ENCODE measurements at regions not wholly inside any gene's neighbourhood (a gene's known extent, or its start where the extent isn't known, plus 50 kb on each side); places are given as distances from the start of the nearest gene placed in this dataset.

DNA sequence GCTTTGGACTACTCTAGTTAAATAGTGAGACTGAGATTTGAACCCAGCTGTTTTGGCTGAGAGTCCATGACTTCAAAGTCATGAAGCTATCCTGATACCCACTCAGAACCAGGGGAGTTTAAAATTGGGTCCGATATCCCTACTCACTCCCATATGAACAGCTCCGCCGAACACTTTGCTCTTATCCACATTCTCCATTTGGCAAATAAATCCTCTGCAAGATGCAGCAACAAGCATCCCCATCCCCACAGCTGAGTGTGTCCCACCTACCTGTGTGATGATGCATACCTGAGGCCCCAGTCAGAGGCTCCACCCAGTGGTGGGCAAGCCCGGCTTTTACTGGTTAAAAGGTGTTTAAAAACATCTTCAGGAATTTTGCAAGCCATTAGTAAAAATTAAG lies 108.3 kb upstream of the SLC24A3 start (continued):
- TF ChIP-seq CEBPG (CRISPR knock-in tag; IDR thresholded peaks at IDR 0.05) (no peak), CEBPG (tag; conservative IDR thresholded peaks at IDR 0.05 in 1 of 2, IDR thresholded peaks at IDR 0.05 in 1 of 2) (no peak), TAF9B (IDR thresholded peaks at IDR 0.05; ENCODE audit: partially characterized antibody) (no peak), NFRKB (IDR thresholded peaks at IDR 0.05; ENCODE audit: low read depth) (no peak)

DNA sequence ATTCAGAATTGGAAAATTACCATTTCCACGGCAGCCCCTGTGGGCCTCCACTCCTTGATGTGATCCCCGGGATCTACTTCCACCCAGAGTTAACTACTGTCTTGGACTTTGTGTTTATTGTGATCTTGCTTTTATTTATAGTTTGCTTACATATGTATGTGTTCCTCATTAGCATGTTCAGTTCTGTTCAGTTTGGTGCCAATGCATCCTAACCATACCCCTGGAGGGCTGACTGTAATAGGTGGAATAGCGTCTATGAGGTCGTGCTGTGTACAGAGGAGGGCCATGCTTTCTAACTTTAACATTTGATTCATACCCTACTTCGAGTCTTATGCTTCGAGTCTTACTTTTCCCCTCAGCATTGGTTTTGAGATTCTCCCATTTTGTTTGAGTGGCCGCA lies 104.3 kb upstream of the SLC24A3 start:
- FAIRE-seq (no peak), ATAC-seq (no peak), DNase-seq (ENCODE audit: extremely low read depth in 1 of 4, low spot score in 3 of 4) (no peak)
- H3K27me3 ChIP-seq (ENCODE audit: control insufficient read depth in 2 of 2, insufficient read depth in 2 of 2, low read length in 2 of 2) = no peaks in the 10 kb centered on the region
- H3K4me1 ChIP-seq (replicated peaks in 1 of 2; ENCODE audit: control insufficient read depth in 2 of 2, insufficient read depth in 2 of 2, low read length in 2 of 2) = no peaks in the 10 kb centered on the region
- no peaks in the 10 kb centered on the region for H3K79me2 ChIP-seq (ENCODE audit: control insufficient read depth, insufficient read depth, low read length)
- no peak overlapping the region for H3K4me2 ChIP-seq (ENCODE audit: insufficient read depth, low read length)
- CTCF ChIA-PET (ENCODE audit: low intra/inter-chr PET ratio) = no interaction called here
- 3% methylated on average over 5 of the region's 7 CpGs for WGBS (ENCODE audit: insufficient coverage, low coverage, missing lambda C conversion rate)
- H3K9ac ChIP-seq (ENCODE audit: insufficient read depth in 1 of 2, low read depth in 2 of 2, low read length in 2 of 2) = no peak overlapping the region
- intact Hi-C loops (cut with micrococcal nuclease) = no loop called here
- H2AFZ ChIP-seq (ENCODE audit: low read depth, low read length) = no peak overlapping the region
- POLR2A ChIA-PET = no interaction called here
- no peaks in the 10 kb centered on the region for H3K36me3 ChIP-seq (ENCODE audit: control insufficient read depth, insufficient read depth, low read length)
- no peak overlapping the region for H3K27ac ChIP-seq (ENCODE audit: extremely low read depth, low read depth, low read length)
- TF ChIP-seq RB1 (IDR thresholded peaks at IDR 0.05; ENCODE audit: low read depth) (no peak), DMBX1 (CRISPR knock-in tag; IDR thresholded peaks at IDR 0.05; ENCODE audit: borderline replicate concordance) (no peak), YBX1 (IDR thresholded peaks at IDR 0.05) (no peak), CXXC5 (CRISPR knock-in tag; IDR thresholded peaks at IDR 0.05) (no peak), SREBF1 (IDR thresholded peaks at IDR 0.05; ENCODE audit: borderline replicate concordance, low read depth, low read length) (no peak)
- TF ChIP-seq, protein P1, sequence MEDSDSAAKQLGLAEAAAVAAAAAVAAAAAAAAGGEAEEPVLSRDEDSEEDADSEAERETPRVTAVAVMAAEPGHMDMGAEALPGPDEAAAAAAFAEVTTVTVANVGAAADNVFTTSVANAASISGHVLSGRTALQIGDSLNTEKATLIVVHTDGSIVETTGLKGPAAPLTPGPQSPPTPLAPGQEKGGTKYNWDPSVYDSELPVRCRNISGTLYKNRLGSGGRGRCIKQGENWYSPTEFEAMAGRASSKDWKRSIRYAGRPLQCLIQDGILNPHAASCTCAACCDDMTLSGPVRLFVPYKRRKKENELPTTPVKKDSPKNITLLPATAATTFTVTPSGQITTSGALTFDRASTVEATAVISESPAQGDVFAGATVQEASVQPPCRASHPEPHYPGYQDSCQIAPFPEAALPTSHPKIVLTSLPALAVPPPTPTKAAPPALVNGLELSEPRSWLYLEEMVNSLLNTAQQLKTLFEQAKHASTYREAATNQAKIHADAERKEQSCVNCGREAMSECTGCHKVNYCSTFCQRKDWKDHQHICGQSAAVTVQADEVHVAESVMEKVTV (CRISPR knock-in tag; IDR thresholded peaks at IDR 0.05) = no peak
- TF ChIP-seq, protein P2, sequence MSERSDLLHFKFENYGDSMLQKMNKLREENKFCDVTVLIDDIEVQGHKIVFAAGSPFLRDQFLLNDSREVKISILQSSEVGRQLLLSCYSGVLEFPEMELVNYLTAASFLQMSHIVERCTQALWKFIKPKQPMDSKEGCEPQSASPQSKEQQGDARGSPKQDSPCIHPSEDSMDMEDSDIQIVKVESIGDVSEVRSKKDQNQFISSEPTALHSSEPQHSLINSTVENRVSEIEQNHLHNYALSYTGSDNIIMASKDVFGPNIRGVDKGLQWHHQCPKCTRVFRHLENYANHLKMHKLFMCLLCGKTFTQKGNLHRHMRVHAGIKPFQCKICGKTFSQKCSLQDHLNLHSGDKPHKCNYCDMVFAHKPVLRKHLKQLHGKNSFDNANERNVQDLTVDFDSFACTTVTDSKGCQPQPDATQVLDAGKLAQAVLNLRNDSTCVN (CRISPR knock-in tag; IDR thresholded peaks at IDR 0.05) = no peak
- TF ChIP-seq, protein P3, sequence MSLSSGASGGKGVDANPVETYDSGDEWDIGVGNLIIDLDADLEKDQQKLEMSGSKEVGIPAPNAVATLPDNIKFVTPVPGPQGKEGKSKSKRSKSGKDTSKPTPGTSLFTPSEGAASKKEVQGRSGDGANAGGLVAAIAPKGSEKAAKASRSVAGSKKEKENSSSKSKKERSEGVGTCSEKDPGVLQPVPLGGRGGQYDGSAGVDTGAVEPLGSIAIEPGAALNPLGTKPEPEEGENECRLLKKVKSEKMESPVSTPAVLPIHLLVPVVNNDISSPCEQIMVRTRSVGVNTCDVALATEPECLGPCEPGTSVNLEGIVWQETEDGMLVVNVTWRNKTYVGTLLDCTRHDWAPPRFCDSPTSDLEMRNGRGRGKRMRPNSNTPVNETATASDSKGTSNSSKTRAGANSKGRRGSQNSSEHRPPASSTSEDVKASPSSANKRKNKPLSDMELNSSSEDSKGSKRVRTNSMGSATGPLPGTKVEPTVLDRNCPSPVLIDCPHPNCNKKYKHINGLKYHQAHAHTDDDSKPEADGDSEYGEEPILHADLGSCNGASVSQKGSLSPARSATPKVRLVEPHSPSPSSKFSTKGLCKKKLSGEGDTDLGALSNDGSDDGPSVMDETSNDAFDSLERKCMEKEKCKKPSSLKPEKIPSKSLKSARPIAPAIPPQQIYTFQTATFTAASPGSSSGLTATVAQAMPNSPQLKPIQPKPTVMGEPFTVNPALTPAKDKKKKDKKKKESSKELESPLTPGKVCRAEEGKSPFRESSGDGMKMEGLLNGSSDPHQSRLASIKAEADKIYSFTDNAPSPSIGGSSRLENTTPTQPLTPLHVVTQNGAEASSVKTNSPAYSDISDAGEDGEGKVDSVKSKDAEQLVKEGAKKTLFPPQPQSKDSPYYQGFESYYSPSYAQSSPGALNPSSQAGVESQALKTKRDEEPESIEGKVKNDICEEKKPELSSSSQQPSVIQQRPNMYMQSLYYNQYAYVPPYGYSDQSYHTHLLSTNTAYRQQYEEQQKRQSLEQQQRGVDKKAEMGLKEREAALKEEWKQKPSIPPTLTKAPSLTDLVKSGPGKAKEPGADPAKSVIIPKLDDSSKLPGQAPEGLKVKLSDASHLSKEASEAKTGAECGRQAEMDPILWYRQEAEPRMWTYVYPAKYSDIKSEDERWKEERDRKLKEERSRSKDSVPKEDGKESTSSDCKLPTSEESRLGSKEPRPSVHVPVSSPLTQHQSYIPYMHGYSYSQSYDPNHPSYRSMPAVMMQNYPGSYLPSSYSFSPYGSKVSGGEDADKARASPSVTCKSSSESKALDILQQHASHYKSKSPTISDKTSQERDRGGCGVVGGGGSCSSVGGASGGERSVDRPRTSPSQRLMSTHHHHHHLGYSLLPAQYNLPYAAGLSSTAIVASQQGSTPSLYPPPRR (CRISPR knock-in tag; IDR thresholded peaks at IDR 0.05; ENCODE audit: borderline replicate concordance) = no peak
- TF ChIP-seq, protein P4, sequence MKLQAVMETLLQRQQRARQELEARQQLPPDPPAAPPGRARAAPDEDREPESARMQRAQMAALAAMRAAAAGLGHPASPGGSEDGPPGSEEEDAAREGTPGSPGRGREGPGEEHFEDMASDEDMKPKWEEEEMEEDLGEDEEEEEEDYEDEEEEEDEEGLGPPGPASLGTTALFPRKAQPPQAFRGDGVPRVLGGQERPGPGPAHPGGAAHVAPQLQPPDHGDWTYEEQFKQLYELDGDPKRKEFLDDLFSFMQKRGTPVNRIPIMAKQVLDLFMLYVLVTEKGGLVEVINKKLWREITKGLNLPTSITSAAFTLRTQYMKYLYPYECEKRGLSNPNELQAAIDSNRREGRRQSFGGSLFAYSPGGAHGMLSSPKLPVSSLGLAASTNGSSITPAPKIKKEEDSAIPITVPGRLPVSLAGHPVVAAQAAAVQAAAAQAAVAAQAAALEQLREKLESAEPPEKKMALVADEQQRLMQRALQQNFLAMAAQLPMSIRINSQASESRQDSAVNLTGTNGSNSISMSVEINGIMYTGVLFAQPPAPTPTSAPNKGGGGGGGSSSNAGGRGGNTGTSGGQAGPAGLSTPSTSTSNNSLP (IDR thresholded peaks at IDR 0.05; ENCODE audit: borderline replicate concordance, low read depth, low read length) = no peak
- BruUV-seq (replicated peaks) = no TSS peak
- no peaks in the 10 kb centered on the region for H4K20me1 ChIP-seq (replicated peaks; ENCODE audit: control insufficient read depth, insufficient read depth, low read length)
- no peaks in the 10 kb centered on the region for H3K9me1 ChIP-seq (ENCODE audit: control insufficient read depth, insufficient read depth, low read length)
- in situ Hi-C loops (cut with MboI) = no loop called here
- H3K9me3 ChIP-seq (replicated peaks; ENCODE audit: control insufficient read depth, insufficient read depth, low read depth, low read length) = no peaks in the 10 kb centered on the region
- H3K4me3 ChIP-seq = no peak overlapping the region
